ENCODE measurements at regions not wholly inside any gene's neighbourhood (a gene's known extent, or its start where the extent isn't known, plus 50 kb on each side); places are given as distances from the start of the nearest gene placed in this dataset.

- DNase-seq (ENCODE audit: low spot score): no peak
These were observed 814.2 kb upstream of the TENM4 start for GRCh38 chr11:80255021-80255420.

DNA sequence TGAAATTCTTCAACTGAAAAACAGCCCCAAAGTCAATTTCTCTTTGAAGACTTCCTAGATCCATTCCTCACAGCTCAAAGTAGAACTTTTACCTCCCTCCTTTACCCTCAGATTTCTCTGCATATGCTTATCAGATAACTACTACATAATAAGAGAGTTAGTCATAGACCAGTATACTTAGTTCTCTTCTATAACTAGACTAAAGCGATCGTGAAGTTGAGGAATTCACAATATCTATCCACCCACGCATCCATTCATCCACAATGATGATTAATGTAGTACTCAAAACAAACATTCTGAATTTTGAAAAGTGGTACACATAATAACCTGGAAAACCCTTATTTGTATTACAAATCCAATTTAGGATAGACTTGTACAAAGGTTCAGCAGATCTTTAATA is 800.9 kb upstream of the TENM4 start:
- no peak for DNase-seq (ENCODE audit: low spot score)

GRCh38 chr11:80240245-80240644 is 799.4 kb upstream of the TENM4 start:
- no peak for DNase-seq (ENCODE audit: low spot score)

- DNase-seq (ENCODE audit: low spot score): no peak
These were observed 798.4 kb upstream of the TENM4 start for GRCh38 chr11:80239217-80239616.

DNA sequence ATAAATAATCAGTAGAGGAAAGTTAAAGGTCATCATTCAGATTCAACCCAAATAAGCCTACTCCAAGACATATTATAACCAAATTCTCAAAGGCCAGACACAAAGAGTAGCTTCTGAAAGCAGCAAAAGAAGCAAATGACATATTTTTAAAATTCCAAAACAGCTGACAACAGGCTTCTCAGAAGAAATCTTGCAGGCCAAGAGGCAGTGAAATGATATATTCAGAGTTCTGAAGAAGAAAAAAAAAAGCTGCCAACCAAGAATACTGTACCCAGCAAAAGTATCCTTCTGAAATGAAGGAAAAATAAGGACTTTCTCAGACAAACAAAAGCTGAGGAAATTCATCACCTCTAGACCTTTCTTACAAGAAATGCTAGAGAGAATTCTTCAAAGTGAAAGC is 787.1 kb upstream of the TENM4 start:
- DNase-seq (ENCODE audit: low spot score): no peak

- DNase-seq (ENCODE audit: low spot score): no peak
These were observed 773.6 kb upstream of the TENM4 start for GRCh38 chr11:80214413-80214812.

- no peak for DNase-seq (ENCODE audit: low spot score)
These were observed 770.8 kb upstream of the TENM4 start for GRCh38 chr11:80211673-80212072.

GRCh38 chr11:80204021-80204420 is 763.2 kb upstream of the TENM4 start:
- no peak for DNase-seq (ENCODE audit: low spot score)

DNA sequence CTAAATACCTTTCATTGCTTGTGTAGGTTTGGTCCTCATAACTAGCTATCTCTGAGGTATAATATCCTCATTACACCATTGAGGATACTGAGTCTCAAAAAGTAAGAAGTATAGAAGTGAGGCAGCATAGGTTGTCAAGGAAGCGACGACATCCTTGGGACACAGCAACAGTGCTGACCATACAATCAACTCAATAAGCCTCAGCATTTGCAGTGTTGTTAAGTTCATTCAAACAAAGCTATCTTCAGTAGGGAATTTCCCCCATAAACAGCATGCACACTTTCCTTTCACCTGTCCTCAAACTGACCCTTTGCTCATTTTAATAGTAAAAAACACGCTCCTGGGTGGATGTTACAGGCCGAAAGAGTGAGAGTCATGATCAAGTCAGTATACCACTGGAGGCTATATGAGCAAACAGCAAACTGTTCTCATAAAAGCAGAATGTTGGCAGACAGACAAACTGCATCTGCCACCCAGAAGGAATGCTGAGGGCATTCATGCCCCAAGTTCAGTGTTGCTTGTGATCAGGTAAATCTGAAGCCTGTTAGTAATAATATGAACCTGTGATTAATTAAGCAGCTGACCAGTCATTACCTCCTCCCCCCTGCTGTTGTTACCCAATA is 756.2 kb upstream of the TENM4 start:
- no peak for DNase-seq (ENCODE audit: low spot score)

DNA sequence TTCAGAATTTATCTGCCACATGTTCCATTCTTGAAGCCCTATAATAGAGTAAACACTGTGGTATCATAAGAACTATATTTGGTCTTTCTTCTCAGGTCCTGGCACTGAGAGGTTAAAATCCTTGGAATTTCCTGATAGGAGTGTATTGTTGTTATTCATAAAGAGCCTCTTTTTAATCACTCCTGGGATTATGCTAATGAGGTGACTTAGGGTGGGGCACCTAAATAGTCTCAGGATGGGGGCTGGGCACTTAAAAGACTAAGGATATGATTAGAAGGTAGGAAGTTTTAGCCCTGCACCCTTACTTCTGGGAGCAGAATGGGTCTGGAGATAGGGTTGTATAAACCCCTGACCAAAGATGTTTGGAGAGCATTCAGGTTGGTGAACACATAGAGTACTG is 755.2 kb upstream of the TENM4 start:
- no peak for DNase-seq (ENCODE audit: low spot score)

DNA sequence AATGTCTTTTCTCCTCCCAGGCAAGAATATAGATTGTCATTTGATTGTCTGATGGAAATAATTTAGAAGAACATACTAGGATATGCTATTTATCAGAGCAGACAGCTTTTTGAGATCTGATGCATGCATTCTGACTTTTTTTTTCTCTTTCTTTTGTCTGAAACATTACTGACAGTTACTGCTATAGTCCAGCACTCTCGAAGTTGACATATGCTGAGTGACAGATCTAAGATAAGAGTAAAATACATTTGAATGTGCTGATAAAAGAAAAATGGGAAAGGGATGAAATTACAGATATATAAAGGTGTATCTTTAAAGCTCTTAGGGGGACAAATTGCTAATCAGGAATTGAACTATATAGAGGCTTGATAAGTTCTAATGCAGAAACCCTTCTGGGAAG is 753.8 kb upstream of the TENM4 start:
- no peak for DNase-seq (ENCODE audit: low spot score)

- no peak for DNase-seq (ENCODE audit: low spot score)
These were observed 753.2 kb upstream of the TENM4 start for GRCh38 chr11:80194016-80194415.

DNA sequence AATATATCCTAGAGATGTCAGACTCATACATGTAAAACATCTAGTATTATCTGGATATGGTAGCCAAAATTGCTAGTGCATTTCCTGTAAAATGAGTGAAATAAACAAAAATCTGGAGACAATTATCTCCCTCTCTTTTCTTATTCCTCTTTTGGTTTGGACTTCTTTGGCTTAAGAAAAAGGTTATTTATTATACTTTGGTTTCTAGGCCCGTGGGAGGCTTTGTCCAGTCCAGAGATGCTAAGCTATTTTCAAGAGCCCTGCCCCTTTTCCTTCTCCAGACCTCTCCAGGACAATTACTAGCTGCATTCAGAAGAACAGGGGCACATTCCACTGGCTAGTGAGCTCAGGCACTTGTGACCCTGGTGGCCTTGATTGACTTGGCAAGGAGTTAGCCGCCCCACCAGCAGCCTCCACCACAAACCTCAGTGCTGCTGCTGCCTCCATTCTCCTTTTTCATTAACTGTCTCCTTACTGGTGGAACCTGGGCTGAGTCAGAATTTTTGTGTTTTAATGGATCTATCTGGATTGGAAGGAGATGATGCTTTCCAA is 747.3 kb upstream of the TENM4 start:
- no peak for DNase-seq (ENCODE audit: low spot score)

DNA sequence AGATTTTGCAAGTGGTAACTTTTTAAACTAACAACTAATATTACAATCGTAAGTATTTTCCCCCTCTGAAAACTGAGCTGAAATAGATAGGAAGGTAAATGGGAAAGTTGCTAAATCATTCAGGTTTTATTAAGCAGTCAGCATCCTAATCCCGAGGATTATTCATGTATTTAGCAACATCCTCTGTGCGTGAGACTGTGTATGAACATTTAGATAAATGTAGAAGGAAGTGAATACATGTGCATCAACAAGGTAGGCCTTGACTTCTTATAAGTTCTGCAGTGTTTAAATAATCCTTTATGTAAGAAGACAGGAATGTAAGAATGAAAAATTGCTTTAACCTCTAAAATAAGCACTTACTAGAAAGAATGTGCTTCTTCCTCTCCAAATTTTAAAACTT is 745.9 kb upstream of the TENM4 start:
- DNase-seq (ENCODE audit: low spot score): no peak

GRCh38 chr11:80182901-80183300 is 742.1 kb upstream of the TENM4 start:
- DNase-seq (ENCODE audit: low spot score): no peak

DNA sequence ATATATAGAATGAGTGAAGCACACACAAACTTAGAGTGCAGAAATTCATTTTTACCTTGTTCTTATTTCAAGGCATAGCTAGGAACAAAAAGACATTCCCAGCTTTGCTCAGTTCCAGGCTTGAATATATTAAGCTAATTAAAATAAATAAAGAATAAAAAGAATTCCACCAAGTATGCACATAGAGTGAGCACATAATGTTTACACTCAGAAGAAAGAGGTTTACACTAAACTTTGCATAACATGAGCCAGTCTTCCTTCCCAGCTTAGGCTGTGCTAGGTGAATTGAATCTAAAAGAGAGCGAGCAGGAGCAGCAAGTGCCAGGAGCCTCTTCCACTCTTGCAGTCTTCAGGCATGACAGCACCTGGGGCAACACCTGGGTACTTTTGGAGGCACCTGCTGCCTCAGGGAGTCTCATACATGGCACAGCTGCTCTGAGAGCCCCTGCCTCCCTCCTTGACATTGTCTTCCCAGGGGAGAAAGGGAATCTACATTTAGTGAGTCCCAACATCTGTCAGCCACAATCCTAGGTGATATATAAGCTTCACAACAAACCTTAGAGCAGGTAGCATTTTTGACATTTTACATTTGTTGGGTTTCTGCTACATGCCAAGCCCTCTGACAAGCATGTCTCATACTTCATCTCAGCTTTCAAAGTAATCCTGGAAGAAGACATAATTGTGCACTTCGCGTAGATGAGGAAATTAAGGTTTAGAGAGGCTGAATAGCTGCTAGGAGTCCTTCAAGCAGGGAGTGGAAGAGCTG is 732.7 kb upstream of the TENM4 start:
- no peak for DNase-seq (ENCODE audit: low spot score)

DNA sequence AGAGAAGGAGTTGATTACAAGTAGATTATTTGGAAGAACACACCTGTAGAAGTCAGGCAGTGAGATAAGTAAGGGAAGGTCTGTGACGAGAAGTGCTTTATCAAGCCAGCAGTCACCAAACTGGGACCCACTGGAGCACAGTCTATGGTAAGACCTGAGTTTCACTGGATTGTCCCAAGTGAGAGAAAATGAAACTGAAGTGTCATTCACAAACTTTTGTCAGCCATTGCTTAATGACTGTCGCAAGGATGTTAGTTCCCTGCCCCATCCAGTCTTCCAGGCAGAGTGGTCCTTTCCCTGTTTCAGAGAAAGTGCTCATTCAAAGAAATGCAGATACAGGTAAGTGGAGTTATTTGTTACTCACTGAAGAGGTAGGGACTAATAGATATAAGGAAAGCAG is 728.0 kb upstream of the TENM4 start:
- DNase-seq (ENCODE audit: low spot score): no peak

DNA sequence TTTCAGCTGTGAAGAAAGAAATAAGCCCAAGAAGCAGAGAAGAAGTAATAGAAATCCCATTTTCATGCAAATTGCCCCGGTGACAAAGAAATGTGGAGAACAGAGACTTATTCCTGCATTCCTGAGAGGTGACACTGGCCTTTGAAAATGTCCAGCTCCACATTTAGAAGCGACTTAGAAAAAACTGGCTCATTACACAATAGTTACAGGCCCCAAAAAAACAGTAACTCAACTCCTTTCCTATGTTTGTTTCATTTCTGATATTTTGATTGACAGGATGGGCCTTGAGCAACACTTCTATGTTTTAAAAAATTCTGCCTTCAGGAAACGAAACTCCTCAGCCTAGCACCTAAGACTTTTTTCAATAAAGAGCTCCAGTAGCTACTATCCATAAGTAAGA is 726.9 kb upstream of the TENM4 start:
- DNase-seq (ENCODE audit: low spot score): peak; percentile 49

DNA sequence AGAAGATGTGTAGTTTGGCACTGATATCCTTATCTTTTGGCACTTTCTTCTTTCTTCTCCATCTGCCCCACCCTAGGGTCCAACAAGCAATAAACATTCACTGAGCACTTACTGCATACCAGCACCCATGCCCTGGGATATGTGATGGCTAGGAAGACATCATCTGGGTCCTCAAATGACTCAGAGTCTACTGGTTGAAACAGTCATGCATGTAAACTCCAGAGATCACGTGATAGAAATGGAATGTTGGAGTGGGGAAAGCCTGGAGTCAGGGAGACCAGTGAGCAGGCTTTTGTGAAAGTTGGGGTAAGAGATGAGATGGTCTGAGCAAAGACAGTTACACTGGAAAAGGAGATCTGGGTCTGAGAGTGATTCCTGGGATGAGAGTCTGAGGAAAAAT is 724.9 kb upstream of the TENM4 start:
- peak; percentile 44 for DNase-seq (ENCODE audit: low spot score)

DNA sequence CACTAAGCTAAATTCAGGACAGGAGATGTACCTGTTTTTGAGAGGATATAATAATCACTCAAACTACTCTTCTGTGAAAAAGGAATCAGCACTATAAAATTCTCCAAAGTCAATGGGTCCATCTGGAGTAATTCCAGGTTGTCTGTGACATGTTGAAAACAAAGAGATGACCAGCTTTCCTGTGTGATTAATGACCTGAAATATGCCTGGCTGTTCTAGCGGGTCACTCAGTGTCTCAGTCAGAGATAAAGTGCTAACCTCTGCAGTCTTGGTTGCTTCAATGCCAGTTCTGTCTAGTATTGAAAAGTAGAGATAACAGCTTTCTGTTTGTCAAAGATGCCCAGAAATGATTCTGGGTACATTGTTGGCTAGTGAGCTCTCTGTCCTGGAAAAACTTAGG is 722.6 kb upstream of the TENM4 start:
- DNase-seq (ENCODE audit: low spot score): no peak

- DNase-seq (ENCODE audit: low spot score): peak; percentile 63
These were observed 722.2 kb upstream of the TENM4 start for GRCh38 chr11:80163011-80163410.

DNA sequence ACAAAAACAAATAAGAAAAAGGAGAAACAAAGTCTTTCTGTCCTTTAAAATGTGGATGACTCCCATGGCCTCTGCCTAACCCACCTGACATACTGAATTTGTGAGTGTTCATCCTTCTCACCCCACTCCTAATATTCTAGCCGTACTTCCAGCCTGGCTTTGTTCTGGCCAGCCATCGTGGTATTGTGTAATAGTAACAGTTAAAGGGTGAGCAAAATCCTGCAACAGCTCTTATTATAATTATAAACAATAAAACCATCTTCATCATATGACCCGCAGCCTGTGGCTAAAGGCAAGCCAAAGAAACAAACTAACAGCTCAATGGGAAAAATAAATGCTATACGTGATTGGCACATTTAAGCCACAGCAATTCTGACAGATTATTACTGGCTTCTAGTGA is 721.6 kb upstream of the TENM4 start:
- DNase-seq (ENCODE audit: low spot score): no peak

- no peak for DNase-seq (ENCODE audit: low spot score)
These were observed 716.6 kb upstream of the TENM4 start for GRCh38 chr11:80157447-80157846.

- DNase-seq (ENCODE audit: low spot score): no peak
These were observed 715.2 kb upstream of the TENM4 start for GRCh38 chr11:80156062-80156461.
